HG02610 (cell line): ENCODE measurements at regions not wholly inside any gene's neighbourhood (a gene's known extent, or its start where the extent isn't known, plus 50 kb on each side); places are given as distances from the start of the nearest gene placed in this dataset.
A peak's percentile ranks its signal among the peaks of the same experiment; 100 is the strongest.

Source experiments
- ATAC-seq: cut with Tn5 transposase; IDR thresholded peaks from one replicate; pipeline ENCODE4 v1.9.1; 2021; ENCODE audit warnings: mild to moderate bottlenecking, moderate library complexity; ENCODE audit not compliant: unreplicated experiment

DNA sequence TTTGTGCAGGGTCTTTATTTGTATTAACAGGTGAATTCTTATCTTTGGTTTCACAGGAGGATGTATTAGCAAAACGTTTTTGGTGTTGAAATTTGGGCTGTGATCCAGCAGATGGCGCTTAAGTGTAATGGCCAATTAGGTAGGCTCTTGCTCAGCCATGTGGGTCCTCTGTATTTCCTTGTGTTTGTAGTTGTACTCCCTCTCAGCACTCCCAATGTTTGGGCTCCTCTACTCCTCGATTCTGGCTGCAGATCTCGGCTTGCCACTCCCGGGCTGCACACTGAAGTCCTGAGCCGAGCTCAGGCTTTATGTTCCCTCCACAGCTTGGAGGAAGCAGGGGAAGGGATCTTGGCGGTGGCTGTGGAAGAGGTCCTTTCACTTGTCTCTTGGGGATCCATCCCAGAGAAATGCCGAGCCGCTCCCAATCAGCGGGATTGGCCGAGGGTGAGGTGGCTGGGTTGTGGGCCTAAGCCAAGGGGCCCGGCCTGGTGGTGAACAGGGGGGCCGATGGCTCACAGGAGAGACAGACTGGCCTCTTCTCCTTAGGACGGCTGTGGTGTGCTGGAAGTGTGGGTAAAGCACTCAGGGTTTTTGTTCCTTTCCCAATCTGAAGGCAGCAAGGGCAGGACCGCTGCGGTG is 133.7 kb downstream of the AEBP2 start:
- peak; percentile 58 for ATAC-seq

- ATAC-seq = no peak
These were observed 134.6 kb downstream of the AEBP2 start for GRCh38 chr12:19573866-19574265.

GRCh38 chr12:19574601-19575000 is 135.3 kb downstream of the AEBP2 start:
- no peak for ATAC-seq

- no peak for ATAC-seq
These were observed 136.3 kb downstream of the AEBP2 start for GRCh38 chr12:19575337-19576243.

DNA sequence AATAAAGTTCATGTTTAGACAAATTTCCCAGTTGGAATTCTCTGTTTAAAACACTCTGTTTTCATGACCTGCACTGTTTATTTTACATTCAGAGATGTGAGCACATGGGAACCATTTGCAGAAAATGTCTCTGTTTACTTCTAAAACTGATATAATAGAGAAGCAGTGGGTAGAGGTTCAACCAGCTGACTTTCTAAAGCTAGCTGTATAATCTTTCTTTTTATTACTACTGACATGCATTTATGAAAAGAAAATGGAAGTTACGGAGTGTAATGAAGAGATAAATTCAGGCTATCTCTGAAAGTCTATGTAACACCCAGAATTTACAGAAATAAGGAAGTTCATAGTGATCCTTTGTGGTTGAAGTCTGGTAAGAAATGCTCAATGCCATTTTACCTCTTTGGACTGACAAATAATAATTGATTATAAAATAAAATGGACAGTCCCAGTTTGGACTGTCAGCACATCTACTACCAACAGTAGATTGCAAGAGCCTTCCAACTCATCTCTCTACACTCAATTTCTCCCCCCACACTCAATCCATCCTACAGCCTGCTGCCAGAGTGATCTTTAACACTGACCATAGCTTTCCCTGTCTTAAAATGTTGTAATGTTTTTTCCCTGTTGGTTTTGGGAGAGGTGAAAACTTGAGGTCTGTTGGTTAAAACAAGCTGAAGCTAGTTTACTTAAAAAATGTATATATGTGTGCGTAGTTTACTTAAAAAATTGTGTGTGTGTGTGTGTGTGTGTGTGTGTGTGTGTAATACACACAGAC is 137.4 kb downstream of the AEBP2 start:
- ATAC-seq = no peak

GRCh38 chr12:19577281-19577530 is 137.9 kb downstream of the AEBP2 start:
- no peak for ATAC-seq

- no peak for ATAC-seq
These were observed 145.4 kb downstream of the AEBP2 start for GRCh38 chr12:19584732-19585131.

DNA sequence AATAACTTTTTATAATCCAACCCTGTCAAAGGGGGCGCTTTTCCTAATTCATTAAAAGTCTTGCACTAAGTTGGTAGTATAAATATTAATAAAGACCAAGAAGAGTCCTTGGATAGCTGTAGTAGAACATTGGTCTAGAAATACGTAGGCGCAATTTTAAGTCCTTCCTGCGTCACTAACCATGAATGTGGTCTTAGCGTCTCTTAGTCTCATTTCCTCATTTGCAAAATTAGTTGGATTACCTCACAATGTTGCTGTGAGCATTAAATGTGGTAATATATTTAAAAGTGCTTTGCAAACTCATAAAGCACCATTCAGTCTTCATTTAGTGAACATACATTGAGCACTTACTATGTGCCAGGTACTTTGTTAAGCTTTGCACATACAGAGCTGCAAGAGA is 149.7 kb downstream of the AEBP2 start:
- ATAC-seq = no peak

DNA sequence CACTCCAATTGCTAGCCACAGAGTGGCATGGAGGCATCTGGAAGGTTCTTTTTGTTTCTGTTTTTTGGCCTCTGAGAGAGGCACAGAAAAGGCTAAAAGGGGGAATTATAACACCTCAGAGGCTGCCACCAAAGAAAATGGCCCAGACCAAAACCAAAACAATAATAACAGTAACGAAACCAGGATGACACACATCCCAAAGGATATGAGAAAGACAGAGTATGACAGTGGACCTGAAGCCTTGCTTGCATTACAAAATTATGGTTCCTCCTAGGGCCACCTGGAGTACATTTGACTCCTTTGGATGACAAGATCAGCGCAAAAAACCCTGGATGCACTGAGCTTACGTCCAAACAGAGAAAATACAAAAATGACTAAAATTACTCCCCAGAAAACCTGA is 152.7 kb downstream of the AEBP2 start:
- ATAC-seq = no peak

DNA sequence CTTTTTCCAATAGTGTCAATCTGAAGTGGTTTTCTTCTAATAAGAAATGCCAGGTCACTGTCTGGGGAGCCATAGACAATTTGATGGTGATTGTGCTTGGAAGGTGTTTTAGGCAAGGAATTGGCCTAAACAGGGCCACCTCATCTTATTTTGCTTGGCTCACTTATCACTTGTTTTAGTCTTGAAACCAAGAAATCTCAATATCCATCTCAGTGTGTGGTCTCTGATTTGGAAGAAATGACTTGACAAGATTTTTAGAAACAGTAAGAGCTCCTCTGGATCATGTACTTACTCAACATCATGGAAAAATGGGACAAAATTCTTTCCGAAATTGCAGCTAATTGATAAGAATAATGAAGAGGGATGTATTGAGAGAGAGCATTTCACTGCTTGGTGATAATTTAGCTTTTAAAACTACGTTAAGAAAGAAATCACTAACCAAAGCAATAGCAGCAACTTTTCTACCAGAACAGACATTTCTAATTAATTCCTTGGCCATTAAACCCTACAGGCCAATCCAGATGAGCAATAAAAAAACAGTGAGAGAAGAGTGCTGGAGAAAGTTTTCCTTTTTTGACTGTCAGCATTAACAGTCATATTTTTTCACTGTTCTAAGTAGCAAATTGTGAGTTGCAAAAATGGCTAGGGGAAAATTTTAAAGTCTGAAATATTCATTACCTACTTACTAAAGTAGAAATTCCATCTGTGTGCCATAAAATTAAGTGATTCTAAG is 157.3 kb downstream of the AEBP2 start:
- ATAC-seq = no peak

- ATAC-seq = no peak
These were observed 158.1 kb downstream of the AEBP2 start for GRCh38 chr12:19597167-19598026.

DNA sequence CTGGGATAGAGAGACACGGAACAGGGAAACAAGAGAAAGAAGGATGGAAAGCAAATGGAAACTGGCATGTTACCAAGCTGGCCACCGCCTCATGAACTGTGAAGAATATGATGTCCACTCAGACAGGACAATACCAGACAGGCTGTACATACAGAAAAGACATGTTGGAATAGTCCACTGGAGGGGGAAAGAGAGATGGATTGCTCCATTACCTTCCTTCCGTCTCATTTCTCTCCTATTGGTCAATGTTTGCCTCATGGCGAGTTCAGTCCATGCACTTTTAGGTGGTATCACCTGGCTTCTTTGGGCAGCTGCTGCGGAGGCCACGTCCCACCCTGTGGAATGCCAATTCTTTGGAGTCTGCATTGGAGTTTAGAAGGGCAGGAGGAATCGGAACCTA is 166.4 kb downstream of the AEBP2 start:
- ATAC-seq = no peak

GRCh38 chr12:19608039-19608438 is 168.7 kb downstream of the AEBP2 start:
- ATAC-seq = no peak

- ATAC-seq = no peak
These were observed 173.8 kb downstream of the AEBP2 start for GRCh38 chr12:19613051-19613535.

GRCh38 chr12:19614601-19615383 is 175.5 kb downstream of the AEBP2 start:
- no peak for ATAC-seq

- no peak for ATAC-seq
These were observed 176.1 kb downstream of the AEBP2 start for GRCh38 chr12:19615384-19615725.

GRCh38 chr12:19616781-19617180 is 177.5 kb downstream of the AEBP2 start:
- ATAC-seq = no peak

GRCh38 chr12:19620222-19620621 is 180.9 kb downstream of the AEBP2 start:
- ATAC-seq = no peak

DNA sequence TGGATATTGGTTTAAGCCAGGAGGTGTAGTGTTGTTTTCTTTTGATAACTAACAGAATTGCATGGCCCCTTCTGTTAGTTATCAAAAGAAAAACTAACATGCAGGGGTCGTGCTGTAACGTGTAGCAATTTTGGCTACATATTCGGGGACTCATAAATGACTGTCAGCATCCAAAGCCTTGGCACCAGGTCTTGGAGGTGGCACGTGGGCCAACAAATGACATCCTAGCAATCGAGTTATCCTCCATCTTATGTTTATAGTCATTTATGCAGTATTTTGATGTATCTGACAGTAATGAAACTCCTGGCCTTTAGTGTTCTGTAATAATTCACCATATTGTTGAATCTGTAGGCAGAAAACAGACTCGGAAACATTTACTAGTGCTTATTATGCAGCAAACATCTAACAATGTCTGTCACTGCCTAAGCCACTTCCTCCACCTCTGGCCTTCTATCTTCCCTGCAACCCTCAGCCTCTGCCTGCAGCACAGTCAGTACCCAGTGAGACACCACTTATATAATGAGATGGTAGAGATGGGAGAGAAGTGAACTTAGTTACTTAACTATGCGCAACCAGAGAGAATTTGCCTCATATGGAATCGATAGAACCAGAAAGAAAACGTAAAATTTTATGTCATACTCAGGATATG is 184.6 kb downstream of the AEBP2 start:
- no peak for ATAC-seq
